Activated naive CD8-positive, alpha-beta T cell treated with anti-CD3 and anti-CD28 coated beads, Interleukin-2, amount 10 ng/mL, durations not matched to agents 7 days and 5 days (primary cell): ENCODE measurements at regions not wholly inside any gene's neighbourhood (a gene's known extent, or its start where the extent isn't known, plus 50 kb on each side); places are given as distances from the start of the nearest gene placed in this dataset.
"Not testable (repeated sequence)": the region's sequence is repeated elsewhere in the genome, so short reads cannot be mapped to it uniquely, and the experiment has no call there.

Experiments
- ATAC-seq: fragments of 150-1000 bp; cut with Tn5 transposase; one replicate; pipeline ENCODE4 v1.10.0; 2021; ENCODE audit warnings: low read depth, moderate library complexity
- POLR2A ChIA-PET: fragments of 350-600 bp; sonication (Branson Sonifier 250); formaldehyde crosslinking; loops from one replicate; lab custom pipeline; 2021; ENCODE audit warnings: antibody characterized with exemption; lab: Charles Lee
- DNase-seq: peaks from one replicate; pipeline ENCODE4 v3.0.0; 2021
- H3K27ac Mint-ChIP-seq: one replicate; pipeline ENCODE4 v1.8.0; 2022; ENCODE audit warnings: mild to moderate bottlenecking, mixed read lengths
- H3K27me3 Mint-ChIP-seq: one replicate; pipeline ENCODE4 v1.8.0; 2022; ENCODE audit warnings: mild to moderate bottlenecking, moderate library complexity, mixed read lengths
- H3K36me3 Mint-ChIP-seq: one replicate; pipeline ENCODE4 v1.8.0; 2021; ENCODE audit warnings: mild to moderate bottlenecking, mixed read lengths
- H3K4me1 Mint-ChIP-seq: one replicate; pipeline ENCODE4 v1.8.0; 2021; ENCODE audit warnings: mixed read lengths
- H3K4me3 Mint-ChIP-seq: one replicate; pipeline ENCODE4 v1.8.0; 2022; ENCODE audit warnings: mild to moderate bottlenecking, moderate library complexity, mixed read lengths
- H3K9me3 Mint-ChIP-seq: one replicate; pipeline ENCODE4 v1.8.0; 2021; ENCODE audit warnings: mixed read lengths

DNA sequence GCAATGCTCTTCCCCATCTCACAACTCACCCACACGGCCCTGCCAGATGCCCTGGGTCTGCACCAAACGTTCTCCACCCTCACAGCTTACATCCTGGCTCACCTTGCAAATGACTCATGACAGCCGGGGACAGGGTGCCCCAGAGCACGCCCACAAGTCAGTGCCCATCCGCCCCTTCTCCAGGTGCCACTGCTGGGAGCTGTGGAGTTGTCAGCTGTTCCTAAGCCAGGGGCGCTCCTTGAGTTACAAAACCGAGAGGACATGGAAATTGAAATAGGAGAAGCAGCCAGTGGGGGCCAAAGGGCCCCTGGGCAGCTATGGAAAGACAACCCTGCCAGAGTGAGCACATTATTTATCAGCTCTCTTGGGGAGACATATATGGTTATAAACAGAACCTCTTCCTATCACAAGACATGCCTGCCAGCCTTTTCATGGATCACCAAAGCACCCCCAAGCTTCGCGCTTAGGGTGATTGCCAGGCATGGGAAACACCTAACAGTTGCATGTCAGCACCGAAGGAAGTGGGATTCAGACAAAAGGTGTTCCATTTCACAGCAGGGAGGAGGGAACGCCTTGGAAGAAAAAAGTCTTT is 236.8 kb downstream of the LY86 start:
- Mint-ChIP-seq H3K27me3 (peaks cover 31% of the 10 kb centered on the region), H3K4me3 (no peak overlapping the region), H3K27ac (no peak overlapping the region), H3K4me1 (peaks cover 25% of the 10 kb centered on the region), H3K36me3 (no peaks in the 10 kb centered on the region), H3K9me3 (no peaks in the 10 kb centered on the region)
- POLR2A ChIA-PET = interaction anchor here (0.6 kb wide), 1 partner anchor 825 kb away, joined by 3 read pairs; no protein-coding TSS in a partner anchor
- no peak for DNase-seq
- ATAC-seq = no peak

DNA sequence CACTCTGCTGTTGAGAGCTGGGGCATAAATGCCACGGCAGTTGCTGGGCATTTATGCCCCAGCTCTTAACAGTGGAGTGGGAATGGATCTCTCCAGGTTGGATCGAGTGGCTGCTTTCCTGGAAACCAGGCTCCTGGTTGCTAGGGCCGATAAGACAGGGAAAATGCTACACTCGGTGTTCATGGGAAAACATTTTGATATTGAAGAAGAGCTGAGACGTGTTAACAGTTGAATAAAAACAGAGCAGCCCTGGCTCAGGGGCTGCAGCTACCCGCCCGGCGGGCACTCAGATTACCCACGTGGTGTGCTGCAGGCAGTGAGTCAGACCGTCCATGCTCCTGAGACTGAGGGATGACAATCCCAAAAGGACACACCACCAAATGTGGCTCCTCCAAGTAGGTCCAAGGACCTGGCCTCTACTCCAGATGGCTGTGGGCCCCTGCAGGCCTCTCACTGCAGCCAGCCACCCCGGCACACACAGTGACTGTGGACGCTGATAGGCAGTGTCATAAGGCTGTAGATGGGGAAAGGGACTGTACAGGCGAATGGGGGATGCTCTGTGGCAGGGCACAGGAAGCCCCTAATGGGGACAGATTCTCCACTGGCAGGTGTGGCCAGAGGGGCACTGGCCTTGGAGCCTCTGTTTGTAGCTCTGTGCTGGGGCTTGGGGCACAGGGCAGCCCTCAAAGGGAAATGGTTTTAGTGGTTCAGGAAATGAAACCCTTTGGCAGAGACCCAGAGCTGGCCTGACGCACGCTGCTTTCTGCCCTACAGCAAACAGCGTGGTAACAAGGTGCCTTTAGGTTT is 237.8 kb downstream of the LY86 start:
- DNase-seq (no peak), ATAC-seq (peak; percentile 80)
- Mint-ChIP-seq H3K27me3 (peaks cover 30% of the 10 kb centered on the region), H3K4me1 (peaks cover 25% of the 10 kb centered on the region), H3K4me3 (no peak overlapping the region), H3K27ac (no peak overlapping the region), H3K36me3 (no peaks in the 10 kb centered on the region), H3K9me3 (no peaks in the 10 kb centered on the region)
- POLR2A ChIA-PET = no interaction called here

DNA sequence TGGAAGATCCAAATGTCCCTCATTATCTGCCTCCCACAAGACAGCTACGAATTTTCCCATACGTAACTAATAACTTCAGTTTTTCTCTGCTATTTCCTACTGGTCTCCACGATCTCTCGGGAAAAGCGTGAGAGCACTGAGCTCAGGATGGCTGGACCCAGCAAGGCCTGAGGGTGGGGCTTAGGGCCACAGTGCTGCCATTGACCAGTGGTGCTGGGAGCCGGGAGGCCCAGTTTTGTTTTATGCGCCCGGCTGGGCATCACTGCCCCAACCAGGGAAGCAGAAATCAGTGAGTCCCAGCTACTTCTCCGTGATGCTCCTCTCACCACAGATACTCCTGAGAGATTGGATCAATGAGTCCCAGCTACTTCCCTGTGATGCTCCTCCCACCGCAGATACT is 238.4 kb downstream of the LY86 start:
- Mint-ChIP-seq H3K27ac (no peak overlapping the region), H3K27me3 (peaks cover 30% of the 10 kb centered on the region), H3K4me1 (peaks cover 25% of the 10 kb centered on the region), H3K9me3 (no peaks in the 10 kb centered on the region), H3K36me3 (no peaks in the 10 kb centered on the region), H3K4me3 (no peak overlapping the region)
- no peak for DNase-seq
- POLR2A ChIA-PET = no interaction called here
- ATAC-seq = no peak

DNA sequence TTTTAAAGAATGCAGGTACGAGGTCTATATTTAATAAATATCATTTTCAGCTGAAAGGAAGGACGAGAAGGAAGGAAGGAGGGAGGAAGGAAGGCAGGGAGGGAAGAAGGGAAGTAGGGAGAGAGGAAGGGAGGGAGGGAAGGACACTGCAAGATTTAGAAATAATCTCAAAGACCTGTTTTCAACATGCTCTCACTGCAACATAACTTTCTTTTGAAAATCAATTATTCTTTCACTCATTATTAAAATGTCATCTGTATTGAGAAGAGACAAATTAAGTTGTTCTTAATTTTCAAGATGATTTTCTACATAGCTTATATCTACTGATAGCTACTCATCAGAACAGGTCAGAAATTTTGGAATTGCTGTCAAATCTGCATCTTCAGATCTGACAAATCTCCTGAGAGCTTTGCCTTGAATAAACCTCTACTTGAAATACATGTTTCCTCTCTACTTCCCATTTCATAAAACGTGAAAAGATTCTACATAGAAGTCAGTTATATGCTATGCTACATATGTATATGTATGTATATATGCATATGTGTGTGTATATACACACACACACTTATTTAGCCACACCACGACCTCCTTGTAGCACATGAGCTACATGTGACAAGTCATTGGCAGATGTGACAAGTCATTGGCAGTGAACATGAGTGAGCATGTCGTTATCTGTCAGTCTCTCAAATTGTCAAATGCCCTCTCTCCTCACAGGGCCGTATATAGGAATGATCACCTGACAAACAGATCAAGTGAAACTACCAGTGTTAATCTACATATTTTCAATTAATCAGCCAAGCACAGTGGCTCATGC is 241.6 kb downstream of the LY86 start:
- Mint-ChIP-seq H3K27me3 (peaks cover 34% of the 10 kb centered on the region), H3K4me1 (peaks cover 19% of the 10 kb centered on the region), H3K4me3 (no peak overlapping the region), H3K9me3 (no peaks in the 10 kb centered on the region), H3K27ac (no peak overlapping the region), H3K36me3 (no peaks in the 10 kb centered on the region)
- POLR2A ChIA-PET = no interaction called here
- DNase-seq = no peak
- ATAC-seq = no peak

DNA sequence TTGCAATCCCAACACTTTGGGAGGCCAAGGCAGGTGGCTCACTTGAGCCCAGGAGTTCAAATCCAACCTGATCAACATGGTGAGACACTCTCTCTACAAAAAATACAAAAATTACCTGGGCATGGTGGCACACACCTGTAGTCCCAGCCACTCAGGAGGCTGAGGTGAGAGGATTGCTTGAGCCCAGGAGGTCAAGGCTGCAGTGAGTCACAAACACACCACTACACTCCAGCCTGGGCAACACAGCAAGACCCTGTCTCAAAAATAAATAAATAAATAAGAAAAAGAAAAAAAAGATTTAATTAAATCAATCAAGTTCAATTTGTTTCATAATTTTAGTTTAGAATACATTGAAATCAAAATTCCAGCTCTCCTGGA is 242.2 kb downstream of the LY86 start:
- ATAC-seq, POLR2A ChIA-PET, H3K27ac Mint-ChIP-seq, DNase-seq, H3K9me3 Mint-ChIP-seq, H3K4me3 Mint-ChIP-seq, H3K36me3 Mint-ChIP-seq: not testable (repeated sequence)
- Mint-ChIP-seq H3K4me1 (peaks cover 14% of the 10 kb centered on the region), H3K27me3 (peaks cover 36% of the 10 kb centered on the region)

DNA sequence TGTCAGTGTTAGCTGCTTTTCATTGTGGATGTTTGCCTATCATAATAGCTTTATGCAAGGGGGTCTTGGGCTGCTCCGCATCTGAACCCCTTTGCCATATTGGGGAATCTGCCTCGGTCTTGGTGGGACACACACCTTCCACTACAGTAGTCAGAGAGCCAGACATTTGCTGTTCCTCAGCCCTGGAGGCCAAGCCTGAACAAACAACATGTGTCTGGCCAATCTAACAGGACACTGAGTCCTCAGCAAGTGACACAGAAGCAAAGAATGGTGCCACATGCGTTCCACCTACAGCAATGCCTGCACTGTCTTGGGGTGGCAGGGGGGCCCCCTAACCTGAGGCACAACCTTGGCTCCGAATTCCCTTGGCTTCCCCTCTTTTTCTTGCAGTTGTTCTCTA is 243.9 kb downstream of the LY86 start:
- DNase-seq (no peak), ATAC-seq (no peak)
- Mint-ChIP-seq H3K27ac (no peak overlapping the region), H3K27me3 (peaks cover 42% of the 10 kb centered on the region), H3K36me3 (no peaks in the 10 kb centered on the region), H3K4me3 (no peak overlapping the region), H3K9me3 (no peaks in the 10 kb centered on the region), H3K4me1 (no peaks in the 10 kb centered on the region)
- POLR2A ChIA-PET = no interaction called here

DNA sequence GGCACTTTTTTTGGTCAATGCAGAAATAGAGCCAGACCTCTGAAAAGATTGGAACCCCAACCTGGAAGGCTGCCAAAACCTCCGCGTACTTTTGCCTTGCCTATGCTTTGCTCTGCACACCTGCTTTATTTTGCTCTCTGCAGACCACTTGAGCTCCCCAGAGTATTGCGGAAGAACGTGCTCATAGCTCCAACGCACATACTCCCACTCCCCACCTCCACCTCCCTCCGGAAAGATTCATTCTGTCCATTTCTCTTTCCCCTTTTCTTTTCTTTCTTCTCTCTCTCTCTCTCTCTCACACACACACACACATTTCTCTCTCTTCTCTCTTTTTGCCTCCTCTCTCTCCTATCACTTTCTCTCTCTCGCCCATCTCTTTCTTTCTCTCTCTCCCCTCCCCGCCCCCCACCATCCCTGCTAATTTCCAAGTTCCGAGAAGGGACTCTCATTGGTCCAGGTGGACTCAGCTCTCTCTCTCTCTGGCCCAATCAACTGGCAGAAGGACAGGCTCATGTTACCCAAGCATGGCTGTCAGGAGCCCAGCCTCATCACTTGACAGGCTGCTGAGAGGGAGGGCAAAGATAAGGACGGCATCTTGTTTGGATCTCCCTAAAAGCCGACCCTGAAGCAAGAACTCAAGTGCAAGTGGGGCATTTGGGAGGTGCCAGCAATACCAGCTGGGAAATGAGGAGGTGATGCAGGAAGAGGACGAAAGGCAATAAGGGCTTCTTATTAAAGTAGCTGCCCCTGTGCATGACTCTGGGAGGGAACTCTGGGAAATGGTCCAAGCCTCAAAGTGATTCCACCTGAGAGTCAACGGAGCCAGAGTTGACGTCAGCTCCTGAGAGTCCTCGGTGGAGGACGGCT is 246.1 kb downstream of the LY86 start:
- H3K36me3 Mint-ChIP-seq = no peaks in the 10 kb centered on the region
- no peak overlapping the region for H3K27ac Mint-ChIP-seq
- H3K4me1 Mint-ChIP-seq = no peaks in the 10 kb centered on the region
- no peak for ATAC-seq
- H3K4me3 Mint-ChIP-seq = no peak overlapping the region
- H3K27me3 Mint-ChIP-seq = peaks cover 35% of the 10 kb centered on the region
- H3K9me3 Mint-ChIP-seq = no peaks in the 10 kb centered on the region
- POLR2A ChIA-PET = no interaction called here
- DNase-seq = no peak

DNA sequence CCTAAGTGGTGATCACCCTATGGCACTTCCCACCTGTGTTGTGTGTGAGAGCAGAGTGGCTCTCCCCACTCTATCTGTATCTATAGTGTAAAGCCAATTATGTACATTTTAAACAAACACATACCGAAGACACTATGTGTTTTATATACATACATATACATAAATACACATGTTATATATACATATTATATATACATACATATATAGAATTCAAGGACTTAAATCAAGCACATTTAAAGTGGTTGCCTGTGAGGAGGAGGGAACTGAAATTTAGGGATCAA is 246.6 kb downstream of the LY86 start:
- no peak for ATAC-seq
- Mint-ChIP-seq H3K27me3 (peaks cover 35% of the 10 kb centered on the region), H3K9me3 (no peaks in the 10 kb centered on the region), H3K36me3 (no peaks in the 10 kb centered on the region), H3K27ac (no peak overlapping the region), H3K4me1 (no peaks in the 10 kb centered on the region), H3K4me3 (no peak overlapping the region)
- no peak for DNase-seq
- POLR2A ChIA-PET = no interaction called here

DNA sequence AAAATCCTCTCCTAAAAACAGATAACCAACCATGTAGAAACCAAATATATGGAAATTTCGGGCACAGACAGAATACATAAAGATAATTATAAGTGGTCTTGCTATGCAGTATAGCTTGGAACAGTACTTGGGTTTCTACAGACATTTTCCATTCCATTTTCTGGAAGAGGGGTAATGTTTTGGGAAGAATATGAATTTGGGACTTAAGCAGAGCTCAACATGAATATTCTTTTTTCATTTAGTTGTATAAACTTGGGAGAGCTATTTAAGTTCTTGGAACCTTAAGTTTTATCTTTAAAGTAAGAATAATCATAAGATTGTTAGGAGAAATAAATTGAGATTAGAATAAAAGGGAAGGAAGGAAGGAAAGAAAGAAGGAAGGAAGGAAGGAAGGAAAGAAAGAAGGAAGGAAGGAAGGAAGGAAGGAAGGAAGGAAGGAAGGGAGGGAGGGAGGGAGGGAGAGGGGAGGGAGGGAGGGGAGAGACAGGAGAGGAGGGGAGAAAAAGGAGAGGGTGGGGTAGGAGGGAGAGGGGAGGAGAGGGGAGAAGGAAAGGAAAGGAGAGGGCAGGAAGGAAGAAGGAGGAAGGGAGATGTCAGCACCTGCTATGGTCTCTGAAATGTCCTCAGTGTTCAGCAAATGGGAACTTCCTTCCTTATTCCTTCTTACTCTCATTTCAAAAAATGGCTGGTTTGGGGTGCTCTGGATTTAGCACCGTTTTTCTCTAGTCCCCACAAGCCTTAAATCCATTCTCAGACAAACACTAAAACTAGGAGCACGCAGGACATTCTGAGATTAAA is 248.3 kb downstream of the LY86 start:
- POLR2A ChIA-PET = no interaction called here
- no peaks in the 10 kb centered on the region for H3K4me1 Mint-ChIP-seq
- DNase-seq = no peak
- H3K36me3 Mint-ChIP-seq = no peaks in the 10 kb centered on the region
- H3K27me3 Mint-ChIP-seq = peaks cover 34% of the 10 kb centered on the region
- no peak overlapping the region for H3K27ac Mint-ChIP-seq
- H3K9me3 Mint-ChIP-seq = no peaks in the 10 kb centered on the region
- ATAC-seq = no peak
- H3K4me3 Mint-ChIP-seq = no peak overlapping the region

DNA sequence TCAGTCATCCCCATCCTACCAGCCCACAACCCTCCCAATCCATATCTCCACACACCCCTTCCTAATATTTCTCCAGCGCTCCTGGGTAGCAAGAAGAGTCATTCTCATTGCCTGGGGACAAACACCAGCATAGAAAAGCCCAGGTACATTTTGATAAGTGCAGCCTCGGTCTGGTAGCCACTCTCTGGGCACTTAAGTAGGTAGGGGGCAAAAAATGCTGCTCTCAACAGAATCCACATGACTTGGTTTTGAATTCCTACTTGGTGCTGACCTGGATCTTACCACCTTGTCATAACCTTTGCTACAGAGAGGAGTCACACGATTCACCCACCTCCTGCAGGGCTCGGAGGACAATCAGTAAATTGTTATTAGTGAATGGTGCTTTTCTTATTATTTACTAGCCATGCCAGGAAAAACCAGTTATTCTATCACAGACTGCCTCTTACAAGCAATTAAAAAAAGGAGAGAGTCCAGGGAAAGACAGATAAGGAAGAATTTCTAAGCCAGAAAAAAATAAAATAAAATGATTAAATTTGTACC is 249.1 kb downstream of the LY86 start:
- DNase-seq = no peak
- Mint-ChIP-seq H3K9me3 (no peaks in the 10 kb centered on the region), H3K27me3 (peaks cover 32% of the 10 kb centered on the region), H3K27ac (no peak overlapping the region), H3K4me1 (peaks cover 1% of the 10 kb centered on the region), H3K4me3 (no peak overlapping the region), H3K36me3 (no peaks in the 10 kb centered on the region)
- POLR2A ChIA-PET = no interaction called here
- no peak for ATAC-seq

DNA sequence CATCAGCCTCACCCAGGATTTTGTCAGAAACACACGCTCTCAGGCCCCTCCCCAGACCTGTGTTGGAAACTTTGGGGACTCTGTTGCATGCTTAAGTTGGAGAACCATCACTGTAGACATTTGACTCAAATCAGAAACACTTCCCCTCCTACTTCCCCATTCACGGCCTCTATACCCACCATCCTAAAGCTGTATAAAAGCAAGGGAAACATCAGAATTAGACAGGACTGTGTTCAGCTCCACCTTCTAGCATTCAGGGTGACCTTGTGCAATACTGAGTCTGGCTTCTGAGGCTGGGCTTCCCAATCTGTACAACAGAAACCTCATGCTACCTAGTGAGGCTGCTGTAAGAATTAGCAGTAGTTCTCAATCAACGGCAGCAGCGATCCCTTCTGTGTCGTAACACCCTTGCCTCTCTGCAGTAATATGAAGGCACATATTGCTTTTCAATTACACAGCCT is 252.3 kb downstream of the LY86 start:
- Mint-ChIP-seq H3K9me3 (no peaks in the 10 kb centered on the region), H3K36me3 (no peaks in the 10 kb centered on the region), H3K4me1 (peaks cover 1% of the 10 kb centered on the region), H3K27ac (no peak overlapping the region), H3K27me3 (peaks cover 18% of the 10 kb centered on the region), H3K4me3 (no peak overlapping the region)
- POLR2A ChIA-PET = no interaction called here
- ATAC-seq (no peak), DNase-seq (no peak)

DNA sequence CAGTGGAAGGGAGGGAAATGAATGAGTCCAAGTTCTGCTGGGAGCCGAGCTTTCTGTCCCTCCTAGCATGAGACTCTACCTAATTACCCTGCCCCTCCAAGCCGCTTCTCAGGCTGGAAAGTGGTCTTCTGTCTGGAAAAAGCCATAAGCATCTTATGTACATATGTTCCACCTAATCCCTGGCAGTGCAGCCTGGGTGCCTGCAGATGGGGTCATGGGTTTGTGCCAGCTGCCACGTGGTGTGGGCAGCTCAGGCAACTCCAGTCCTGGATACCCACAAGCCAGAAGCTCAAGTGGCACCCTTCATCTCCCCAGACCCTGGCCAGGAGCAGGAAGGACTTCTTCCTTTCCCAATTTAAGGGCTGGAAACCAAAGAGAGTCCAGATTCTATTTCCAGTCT is 253.1 kb downstream of the LY86 start:
- no peak for ATAC-seq
- DNase-seq = no peak
- Mint-ChIP-seq H3K4me1 (peaks cover 1% of the 10 kb centered on the region), H3K36me3 (no peaks in the 10 kb centered on the region), H3K27me3 (peaks cover 15% of the 10 kb centered on the region), H3K27ac (no peak overlapping the region), H3K9me3 (peaks cover 3% of the 10 kb centered on the region), H3K4me3 (no peak overlapping the region)
- POLR2A ChIA-PET = no interaction called here
